ENCODE measurements at regions not wholly inside any gene's neighbourhood (a gene's known extent, or its start where the extent isn't known, plus 50 kb on each side); places are given as distances from the start of the nearest gene placed in this dataset.
"Not testable (repeated sequence)": the region's sequence is repeated elsewhere in the genome, so short reads cannot be mapped to it uniquely, and the experiment has no call there.

- H3K36me3 Mint-ChIP-seq (ENCODE audit: low read depth), result peaks cover 11% of the 10 kb centered on the region
- no peaks in the 10 kb centered on the region for H3K27me3 Mint-ChIP-seq (ENCODE audit: low read depth)
- no peaks in the 10 kb centered on the region for H3K9me3 Mint-ChIP-seq
- intact Hi-C loops (cut with micrococcal nuclease), result no loop called here
- CTCF ChIA-PET, result no interaction called here
- no peak for DNase-seq
- no peaks in the 10 kb centered on the region for H3K4me1 Mint-ChIP-seq (ENCODE audit: low read depth)
- no peak overlapping the region for H3K4me3 Mint-ChIP-seq
- no peak overlapping the region for H3K27ac Mint-ChIP-seq
Measured at GRCh38 chrX:74111245-74111644, 192.7 kb upstream of the ZCCHC13 start.

- Mint-ChIP-seq H3K36me3 (ENCODE audit: low read depth) (peaks cover 12% of the 10 kb centered on the region), H3K27ac (no peak overlapping the region), H3K4me1 (ENCODE audit: low read depth) (no peaks in the 10 kb centered on the region), H3K4me3 (no peak overlapping the region), H3K27me3 (ENCODE audit: low read depth) (no peaks in the 10 kb centered on the region), H3K9me3 (no peaks in the 10 kb centered on the region)
- intact Hi-C loops (cut with micrococcal nuclease), result no loop called here
- DNase-seq, result no peak
- CTCF ChIA-PET, result no interaction called here
Measured at GRCh38 chrX:74107666-74108065, 196.3 kb upstream of the ZCCHC13 start.

- intact Hi-C loops (cut with micrococcal nuclease), result no loop called here
Measured at GRCh38 chrX:74104356-74105015, 199.5 kb upstream of the ZCCHC13 start.

GRCh38 chrX:74098407-74098806 lies 205.6 kb upstream of the ZCCHC13 start:
- H3K27me3 Mint-ChIP-seq (ENCODE audit: low read depth); CTCF ChIA-PET; H3K27ac Mint-ChIP-seq: not testable (repeated sequence)

More at GRCh38 chrX:74104356-74105015, 199.5 kb upstream of the ZCCHC13 start:
- no peaks in the 10 kb centered on the region for H3K27me3 Mint-ChIP-seq (ENCODE audit: low read depth)
- no peaks in the 10 kb centered on the region for H3K9me3 Mint-ChIP-seq
- H3K4me1 Mint-ChIP-seq (ENCODE audit: low read depth), result no peaks in the 10 kb centered on the region
- no peak overlapping the region for H3K27ac Mint-ChIP-seq
- H3K4me3 Mint-ChIP-seq, result no peak overlapping the region
- no peak for DNase-seq
- CTCF ChIA-PET, result no interaction called here
- H3K36me3 Mint-ChIP-seq (ENCODE audit: low read depth), result peaks cover 9% of the 10 kb centered on the region

GRCh38 chrX:74090049-74090448 lies 213.9 kb upstream of the ZCCHC13 start:
- Mint-ChIP-seq H3K4me3 (no peak overlapping the region), H3K36me3 (ENCODE audit: low read depth) (peaks cover 13% of the 10 kb centered on the region), H3K27ac (no peak overlapping the region), H3K9me3 (peaks cover 17% of the 10 kb centered on the region), H3K27me3 (ENCODE audit: low read depth) (no peaks in the 10 kb centered on the region), H3K4me1 (ENCODE audit: low read depth) (no peaks in the 10 kb centered on the region)
- intact Hi-C loops (cut with micrococcal nuclease), result no loop called here
- no peak for DNase-seq
- CTCF ChIA-PET, result no interaction called here

More at GRCh38 chrX:74098407-74098806, 205.6 kb upstream of the ZCCHC13 start:
- DNase-seq; H3K36me3 Mint-ChIP-seq (ENCODE audit: low read depth); H3K4me3 Mint-ChIP-seq; H3K9me3 Mint-ChIP-seq; H3K4me1 Mint-ChIP-seq (ENCODE audit: low read depth); intact Hi-C loops (cut with micrococcal nuclease): not testable (repeated sequence)

- intact Hi-C loops (cut with micrococcal nuclease), result no loop called here
- no peak for DNase-seq
- no peak overlapping the region for H3K27ac Mint-ChIP-seq
- peaks cover 12% of the 10 kb centered on the region for H3K36me3 Mint-ChIP-seq (ENCODE audit: low read depth)
- CTCF ChIA-PET, result no interaction called here
- H3K4me1 Mint-ChIP-seq (ENCODE audit: low read depth), result no peaks in the 10 kb centered on the region
- no peak overlapping the region for H3K4me3 Mint-ChIP-seq
- H3K9me3 Mint-ChIP-seq, result peaks cover 12% of the 10 kb centered on the region
- no peaks in the 10 kb centered on the region for H3K27me3 Mint-ChIP-seq (ENCODE audit: low read depth)
Measured at GRCh38 chrX:74085642-74086236, 218.2 kb upstream of the ZCCHC13 start.

GRCh38 chrX:74080165-74080564 lies 223.8 kb upstream of the ZCCHC13 start:
- intact Hi-C loops (cut with micrococcal nuclease), result no loop called here
- Mint-ChIP-seq H3K27me3 (ENCODE audit: low read depth) (no peaks in the 10 kb centered on the region), H3K36me3 (ENCODE audit: low read depth) (peaks cover 4% of the 10 kb centered on the region), H3K4me3 (no peak overlapping the region), H3K4me1 (ENCODE audit: low read depth) (no peaks in the 10 kb centered on the region), H3K27ac (no peak overlapping the region), H3K9me3 (peaks cover 9% of the 10 kb centered on the region)
- CTCF ChIA-PET, result interaction anchor here (0.5 kb wide), 1 partner anchor 152 kb away, joined by 3 read pairs; no protein-coding TSS in a partner anchor
- DNase-seq, result no peak

GRCh38 chrX:74065831-74066390 lies 213.4 kb upstream of the XIST start:
- intact Hi-C loops (cut with micrococcal nuclease), result no loop called here
- Mint-ChIP-seq H3K4me1 (ENCODE audit: low read depth) (no peaks in the 10 kb centered on the region), H3K4me3 (no peak overlapping the region), H3K9me3 (peaks cover 13% of the 10 kb centered on the region), H3K27me3 (ENCODE audit: low read depth) (no peaks in the 10 kb centered on the region), H3K27ac (no peak overlapping the region), H3K36me3 (ENCODE audit: low read depth) (peaks cover 1% of the 10 kb centered on the region)
- no peak for DNase-seq
- CTCF ChIA-PET, result no interaction called here

GRCh38 chrX:74063426-74064155 lies 211.1 kb upstream of the XIST start:
- H3K4me1 Mint-ChIP-seq (ENCODE audit: low read depth), result no peaks in the 10 kb centered on the region
- no peak overlapping the region for H3K4me3 Mint-ChIP-seq
- CTCF ChIA-PET, result no interaction called here
- H3K27ac Mint-ChIP-seq, result no peak overlapping the region
- intact Hi-C loops (cut with micrococcal nuclease), result no loop called here
- H3K27me3 Mint-ChIP-seq (ENCODE audit: low read depth), result no peaks in the 10 kb centered on the region
- DNase-seq, result no peak
- H3K36me3 Mint-ChIP-seq (ENCODE audit: low read depth), result peaks cover 1% of the 10 kb centered on the region
- H3K9me3 Mint-ChIP-seq, result peaks cover 8% of the 10 kb centered on the region

- no peaks in the 10 kb centered on the region for H3K4me1 Mint-ChIP-seq (ENCODE audit: low read depth)
- peak; percentile 9 for DNase-seq
- intact Hi-C loops (cut with micrococcal nuclease), result no loop called here
- peaks cover 1% of the 10 kb centered on the region for H3K36me3 Mint-ChIP-seq (ENCODE audit: low read depth)
- H3K27me3 Mint-ChIP-seq (ENCODE audit: low read depth), result no peaks in the 10 kb centered on the region
- CTCF ChIA-PET, result interaction anchor here (0.6 kb wide), 1 partner anchor 69 kb away, joined by 3 read pairs; no protein-coding TSS in a partner anchor
- H3K27ac Mint-ChIP-seq, result no peak overlapping the region
- no peaks in the 10 kb centered on the region for H3K9me3 Mint-ChIP-seq
- H3K4me3 Mint-ChIP-seq, result no peak overlapping the region
Measured at GRCh38 chrX:74061879-74062278, 209.4 kb upstream of the XIST start.

- H3K36me3 Mint-ChIP-seq (ENCODE audit: low read depth), result no peaks in the 10 kb centered on the region
- intact Hi-C loops (cut with micrococcal nuclease), result no loop called here
- DNase-seq, result no peak
- H3K4me3 Mint-ChIP-seq, result no peak overlapping the region
- peaks cover 4% of the 10 kb centered on the region for H3K9me3 Mint-ChIP-seq
- CTCF ChIA-PET, result no interaction called here
- H3K4me1 Mint-ChIP-seq (ENCODE audit: low read depth), result no peaks in the 10 kb centered on the region
- no peaks in the 10 kb centered on the region for H3K27me3 Mint-ChIP-seq (ENCODE audit: low read depth)
- no peak overlapping the region for H3K27ac Mint-ChIP-seq
Measured at GRCh38 chrX:74049126-74049525, 196.6 kb upstream of the XIST start.

- H3K4me1 Mint-ChIP-seq (ENCODE audit: low read depth); H3K36me3 Mint-ChIP-seq (ENCODE audit: low read depth); H3K4me3 Mint-ChIP-seq; intact Hi-C loops (cut with micrococcal nuclease); DNase-seq; CTCF ChIA-PET; H3K27me3 Mint-ChIP-seq (ENCODE audit: low read depth); H3K27ac Mint-ChIP-seq: not testable (repeated sequence)
- peaks cover 12% of the 10 kb centered on the region for H3K9me3 Mint-ChIP-seq
Measured at GRCh38 chrX:74034066-74034465, 181.6 kb upstream of the XIST start.
